ENCODE measurements at regions not wholly inside any gene's neighbourhood (a gene's known extent, or its start where the extent isn't known, plus 50 kb on each side); places are given as distances from the start of the nearest gene placed in this dataset.

DNA sequence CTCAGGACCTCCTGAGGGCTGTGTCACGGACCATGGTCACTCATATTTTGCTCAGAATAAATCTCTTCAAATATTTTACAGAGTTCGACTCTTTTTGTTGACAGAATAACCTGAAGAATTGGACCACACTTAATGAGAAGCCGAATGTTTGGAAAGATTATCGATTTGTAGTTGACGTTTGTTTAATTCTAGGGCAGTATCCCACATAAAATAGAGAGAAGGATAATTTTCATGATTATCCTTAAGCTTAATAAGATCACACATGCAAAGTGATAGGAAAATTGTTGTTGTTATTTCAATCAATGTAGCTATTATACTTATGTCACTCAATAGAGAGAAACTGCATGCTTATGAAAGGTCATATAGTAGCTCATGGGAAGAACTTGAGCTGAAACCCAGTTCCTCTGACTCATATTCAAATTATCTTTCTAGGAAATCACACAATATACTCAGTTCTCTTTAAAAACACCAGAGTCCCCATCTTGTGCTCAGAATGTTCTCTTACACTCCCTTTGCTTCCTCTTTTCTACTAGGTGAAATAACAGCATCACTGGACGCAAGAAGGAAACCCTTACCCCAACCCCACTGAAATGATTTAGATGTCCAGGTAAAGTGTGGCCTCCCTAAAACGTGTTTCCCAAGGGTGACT lies 982.1 kb downstream of the TSN start:
- intact Hi-C loops (cut with DNase I): no loop called here
- TF ChIP-seq, protein P1, sequence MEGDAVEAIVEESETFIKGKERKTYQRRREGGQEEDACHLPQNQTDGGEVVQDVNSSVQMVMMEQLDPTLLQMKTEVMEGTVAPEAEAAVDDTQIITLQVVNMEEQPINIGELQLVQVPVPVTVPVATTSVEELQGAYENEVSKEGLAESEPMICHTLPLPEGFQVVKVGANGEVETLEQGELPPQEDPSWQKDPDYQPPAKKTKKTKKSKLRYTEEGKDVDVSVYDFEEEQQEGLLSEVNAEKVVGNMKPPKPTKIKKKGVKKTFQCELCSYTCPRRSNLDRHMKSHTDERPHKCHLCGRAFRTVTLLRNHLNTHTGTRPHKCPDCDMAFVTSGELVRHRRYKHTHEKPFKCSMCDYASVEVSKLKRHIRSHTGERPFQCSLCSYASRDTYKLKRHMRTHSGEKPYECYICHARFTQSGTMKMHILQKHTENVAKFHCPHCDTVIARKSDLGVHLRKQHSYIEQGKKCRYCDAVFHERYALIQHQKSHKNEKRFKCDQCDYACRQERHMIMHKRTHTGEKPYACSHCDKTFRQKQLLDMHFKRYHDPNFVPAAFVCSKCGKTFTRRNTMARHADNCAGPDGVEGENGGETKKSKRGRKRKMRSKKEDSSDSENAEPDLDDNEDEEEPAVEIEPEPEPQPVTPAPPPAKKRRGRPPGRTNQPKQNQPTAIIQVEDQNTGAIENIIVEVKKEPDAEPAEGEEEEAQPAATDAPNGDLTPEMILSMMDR (IDR thresholded peaks at IDR 0.05): no peak
- Histone ChIP-seq H3K36me3 (ENCODE audit: insufficient read depth in 1 of 2, low read depth in 1 of 2) (no peaks in the 10 kb centered on the region), H3K27ac (no peak overlapping the region), H3K9me3 (no peaks in the 10 kb centered on the region), H3K27me3 (ENCODE audit: insufficient read depth in 3 of 3, low read length in 2 of 3) (no peaks in the 10 kb centered on the region), H3K4me3 (no peak overlapping the region), H3K4me1 (no peaks in the 10 kb centered on the region)
- WGBS, 3 donors: 80 to 83% (median 82%) methylated on average over 7 of the region's 7 CpGs
- no peak for DNase-seq
- ATAC-seq: no peak

DNA sequence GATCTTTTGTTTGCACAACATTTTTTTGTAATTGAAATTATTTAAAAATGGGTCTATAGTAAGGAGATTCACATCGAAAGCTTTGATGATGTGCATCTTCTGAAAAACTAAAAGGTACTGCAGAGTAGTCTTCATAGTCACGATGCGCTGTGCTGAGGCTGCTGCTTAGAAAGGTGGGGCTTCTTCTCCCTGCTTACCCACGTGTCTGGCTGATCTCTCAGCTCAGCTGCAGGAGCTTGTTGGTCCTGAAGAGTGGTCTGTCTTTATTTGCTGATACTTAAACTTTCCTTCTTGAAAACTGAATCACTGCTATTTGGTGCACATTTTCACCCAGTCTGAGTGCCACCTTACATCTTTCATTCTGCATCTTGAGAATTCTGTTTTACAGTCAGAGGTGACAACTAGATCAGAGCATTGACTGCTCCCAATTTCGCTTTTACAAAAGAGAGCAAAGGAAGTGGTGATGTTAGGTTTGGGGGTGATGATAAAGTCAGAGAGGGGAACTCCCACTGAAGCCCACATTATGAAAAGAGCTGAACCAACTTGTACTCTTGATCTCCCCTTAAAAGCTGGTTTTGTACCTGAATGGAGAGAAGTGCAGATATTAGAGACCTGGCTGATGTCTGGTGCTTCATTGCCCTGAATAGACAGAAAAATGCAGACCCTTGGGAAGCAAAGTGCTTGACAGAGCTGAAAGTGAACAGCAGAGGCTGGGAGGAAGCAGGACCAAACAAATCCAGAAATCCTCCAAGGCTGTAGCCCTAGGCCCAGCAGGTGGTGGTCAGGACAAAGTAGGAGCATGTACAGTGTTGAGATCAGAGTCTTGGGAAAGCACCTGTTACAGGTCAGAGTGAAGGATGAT lies 984.5 kb downstream of the TSN start:
- intact Hi-C loops (cut with DNase I): no loop called here

DNA sequence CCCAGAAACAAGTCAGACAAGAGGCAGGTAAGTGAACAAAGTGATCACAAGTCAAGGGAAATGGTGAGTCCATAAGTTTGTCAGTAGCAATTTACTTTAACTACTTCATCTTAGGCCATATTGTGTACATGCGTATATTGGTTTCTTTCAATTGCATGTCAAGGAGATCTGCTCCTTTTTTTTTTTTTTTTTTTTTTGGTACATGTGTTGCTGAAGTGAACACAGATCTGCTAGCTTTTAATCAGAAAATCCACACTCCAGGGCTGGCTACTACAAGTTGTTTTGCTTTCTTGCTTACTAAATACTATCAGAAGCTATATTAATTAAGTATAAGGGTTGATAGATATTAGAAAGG lies 985.1 kb downstream of the TSN start:
- Histone ChIP-seq H3K9me3 (no peaks in the 10 kb centered on the region), H3K4me3 (no peak overlapping the region), H3K27ac (no peak overlapping the region), H3K27me3 (ENCODE audit: insufficient read depth in 3 of 3, low read length in 2 of 3) (no peaks in the 10 kb centered on the region), H3K36me3 (ENCODE audit: insufficient read depth in 1 of 2, low read depth in 1 of 2) (no peaks in the 10 kb centered on the region), H3K4me1 (no peaks in the 10 kb centered on the region)
- intact Hi-C loops (cut with DNase I): no loop called here
- TF ChIP-seq, protein P1 (IDR thresholded peaks at IDR 0.05): no peak
- no peak for DNase-seq
- 88 to 96% (median 91%) methylated on average over 1 of the region's 1 CpG for WGBS, 3 donors
- no peak for ATAC-seq

More for the DNA sequence above, 984.5 kb downstream of the TSN start:
- DNase-seq (no peak), ATAC-seq (no peak)
- 68 to 74% (median 68%) methylated on average over 5 of the region's 5 CpGs for whole genome bisulfite sequencing, 3 donors
- Histone ChIP-seq H3K36me3 (ENCODE audit: insufficient read depth in 1 of 2, low read depth in 1 of 2) (no peaks in the 10 kb centered on the region), H3K9me3 (no peaks in the 10 kb centered on the region), H3K27ac (no peak overlapping the region), H3K27me3 (ENCODE audit: insufficient read depth in 3 of 3, low read length in 2 of 3) (no peaks in the 10 kb centered on the region), H3K4me3 (no peak overlapping the region), H3K4me1 (no peaks in the 10 kb centered on the region)
- TF ChIP-seq, protein P1 (IDR thresholded peaks at IDR 0.05): no peak

DNA sequence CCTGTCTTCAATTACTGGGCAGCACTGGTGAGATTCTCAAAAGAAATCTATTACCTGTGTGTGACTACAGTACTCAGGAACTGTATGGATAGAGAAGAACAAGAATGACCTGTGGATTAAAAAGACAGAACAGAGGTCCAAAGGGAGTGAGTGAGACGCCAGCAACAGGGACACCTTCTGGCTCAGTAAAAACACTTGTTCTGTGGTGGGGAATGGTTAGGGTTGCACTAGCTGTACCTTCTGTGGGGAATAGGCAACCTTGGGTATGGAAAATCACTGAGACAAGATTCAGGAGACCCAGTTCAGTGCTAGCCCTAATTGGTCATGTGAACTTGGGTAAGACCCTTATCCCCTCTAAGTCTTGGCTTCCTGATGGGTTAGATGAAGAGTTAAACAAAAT lies 986.0 kb downstream of the TSN start:
- TF ChIP-seq, protein P1 (IDR thresholded peaks at IDR 0.05): no peak
- Histone ChIP-seq H3K9me3 (no peaks in the 10 kb centered on the region), H3K4me1 (no peaks in the 10 kb centered on the region), H3K27me3 (ENCODE audit: insufficient read depth in 3 of 3, low read length in 2 of 3) (no peaks in the 10 kb centered on the region), H3K4me3 (no peak overlapping the region), H3K27ac (no peak overlapping the region), H3K36me3 (ENCODE audit: insufficient read depth in 1 of 2, low read depth in 1 of 2) (no peaks in the 10 kb centered on the region)
- DNase-seq (no peak), ATAC-seq (no peak)
- WGBS, 3 donors: 58 to 74% (median 60%) methylated on average over 1 of the region's 1 CpG
- intact Hi-C loops (cut with DNase I): no loop called here
